ENCODE measurements at regions not wholly inside any gene's neighbourhood (a gene's known extent, or its start where the extent isn't known, plus 50 kb on each side); places are given as distances from the start of the nearest gene placed in this dataset.

DNA sequence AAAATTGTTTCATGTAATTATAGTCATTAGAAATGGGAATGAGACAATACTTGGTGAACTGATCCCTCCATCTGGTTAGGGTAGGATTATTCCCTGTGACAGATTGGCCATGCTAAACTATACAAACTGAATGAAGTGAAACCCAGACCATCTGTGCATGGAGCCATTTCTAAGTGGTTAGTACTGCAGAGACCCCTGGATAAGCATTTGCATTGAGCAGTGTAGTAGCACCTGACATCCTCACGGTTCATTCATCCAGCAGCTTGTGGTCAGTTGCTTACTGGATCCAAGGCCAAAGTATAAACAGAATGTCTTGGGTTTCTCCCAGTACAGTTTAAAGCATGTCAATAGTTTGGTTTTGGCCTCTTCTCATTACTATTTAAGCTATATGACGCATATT is 93.8 kb upstream of the ARHGAP42 start:
- no peak for TF ChIP-seq POLR2A (IDR thresholded peaks at IDR 0.05; ENCODE audit: low read depth)
- TF ChIP-seq CTCF (IDR thresholded peaks at IDR 0.05), result no peak
- no peak for TF ChIP-seq POLR2AphosphoS5 (IDR thresholded peaks at IDR 0.05)
- TF ChIP-seq EP300 (IDR thresholded peaks at IDR 0.05), result no peak

Data from esophagus muscularis mucosa (tissue), 4 donors.